GM19238 (cell line): ENCODE measurements at regions not wholly inside any gene's neighbourhood (a gene's known extent, or its start where the extent isn't known, plus 50 kb on each side); places are given as distances from the start of the nearest gene placed in this dataset.

Experiments
- DNase-seq: peaks from one replicate; pipeline ENCODE4 v3.0.0; 2011; ENCODE audit warnings: low spot score; ENCODE audit not compliant: insufficient read length

GRCh38 chr13:74819549-74819948, 662.4 kb downstream of the TBC1D4 start:
- DNase-seq = no peak

- no peak for DNase-seq
These were observed 665.2 kb downstream of the TBC1D4 start for GRCh38 chr13:74816737-74817136.

GRCh38 chr13:74796157-74796556, 662.0 kb upstream of the KLF12 start:
- no peak for DNase-seq

GRCh38 chr13:74795526-74795925, 661.3 kb upstream of the KLF12 start:
- DNase-seq = no peak

- no peak for DNase-seq
These were observed 660.4 kb upstream of the KLF12 start for GRCh38 chr13:74794582-74794981.

- no peak for DNase-seq
These were observed 659.9 kb upstream of the KLF12 start for GRCh38 chr13:74794147-74794546.

- no peak for DNase-seq
These were observed 650.8 kb upstream of the KLF12 start for GRCh38 chr13:74784959-74785358.

GRCh38 chr13:74778946-74779345, 644.7 kb upstream of the KLF12 start:
- no peak for DNase-seq

GRCh38 chr13:74778087-74778486, 643.9 kb upstream of the KLF12 start:
- no peak for DNase-seq

GRCh38 chr13:74774264-74774663, 640.1 kb upstream of the KLF12 start:
- DNase-seq = no peak

- DNase-seq = no peak
These were observed 639.0 kb upstream of the KLF12 start for GRCh38 chr13:74773248-74773647.

- no peak for DNase-seq
These were observed 637.8 kb upstream of the KLF12 start for GRCh38 chr13:74771964-74772363.

- DNase-seq = no peak
These were observed 636.2 kb upstream of the KLF12 start for GRCh38 chr13:74770361-74770760.

- DNase-seq = no peak
These were observed 635.1 kb upstream of the KLF12 start for GRCh38 chr13:74769333-74769732.

- no peak for DNase-seq
These were observed 634.4 kb upstream of the KLF12 start for GRCh38 chr13:74768521-74769085.

- no peak for DNase-seq
These were observed 632.8 kb upstream of the KLF12 start for GRCh38 chr13:74767050-74767449.

- DNase-seq = no peak
These were observed 631.8 kb upstream of the KLF12 start for GRCh38 chr13:74765955-74766354.

GRCh38 chr13:74761801-74762757, 627.9 kb upstream of the KLF12 start:
- no peak for DNase-seq

- DNase-seq = no peak
These were observed 624.0 kb upstream of the KLF12 start for GRCh38 chr13:74758188-74758587.

GRCh38 chr13:74755065-74755464, 620.9 kb upstream of the KLF12 start:
- DNase-seq = no peak

- DNase-seq = no peak
These were observed 617.5 kb upstream of the KLF12 start for GRCh38 chr13:74751739-74752138.

GRCh38 chr13:74747186-74747955, 613.2 kb upstream of the KLF12 start:
- no peak for DNase-seq
